Activated CD8-positive, alpha-beta memory T cell treated with anti-CD3 and anti-CD28 coated beads for 48 hours (primary cell): ENCODE measurements at regions not wholly inside any gene's neighbourhood (a gene's known extent, or its start where the extent isn't known, plus 50 kb on each side); places are given as distances from the start of the nearest gene placed in this dataset.

Experiments
- DNase-seq, 3 experiments: peaks; one replicate each; pipeline ENCODE4 v3.0.0-alpha.2; 2020; ENCODE audit warnings: low read depth in 2 of 3, low spot score in 2 of 3

DNA sequence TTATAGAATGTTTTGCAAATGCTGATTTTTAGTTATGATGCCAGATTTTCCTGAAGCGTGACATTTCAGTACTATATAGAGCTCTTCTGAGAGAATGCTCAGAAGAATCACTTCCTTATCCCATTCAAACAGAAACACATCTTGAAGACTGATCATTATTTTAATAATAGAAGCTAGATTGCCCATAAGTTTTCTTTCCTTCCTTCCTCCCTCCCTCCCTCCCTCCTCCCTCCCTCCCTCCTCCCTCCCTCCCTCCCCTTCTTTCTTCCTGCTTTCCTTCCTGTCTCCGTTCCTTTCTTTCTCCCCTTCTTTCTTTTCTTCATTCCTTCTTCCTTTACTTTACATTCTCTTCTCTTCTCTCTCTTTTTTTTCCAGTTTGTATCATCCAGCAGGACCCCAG is 767.4 kb downstream of the IRX1 start:
- no peak for DNase-seq

DNA sequence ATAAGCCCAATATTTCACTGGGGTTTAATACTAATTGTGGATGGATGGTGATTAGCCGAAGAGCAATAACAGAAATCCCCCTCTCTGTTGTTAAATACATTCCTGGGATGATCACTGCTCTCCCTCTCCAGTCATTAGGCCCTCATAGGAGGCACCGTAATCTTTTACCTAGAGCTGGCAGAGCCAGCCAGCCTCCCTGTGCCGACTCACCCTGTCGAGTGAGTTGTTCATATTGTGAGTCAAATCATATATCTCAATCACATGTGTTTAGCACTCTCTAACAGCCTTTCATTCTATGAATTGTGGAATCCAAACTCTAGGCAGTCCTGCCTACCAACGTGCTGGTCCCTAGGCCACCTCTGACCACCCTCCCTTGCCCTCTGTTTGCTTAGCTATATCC is 771.0 kb downstream of the IRX1 start:
- DNase-seq: no peak

DNA sequence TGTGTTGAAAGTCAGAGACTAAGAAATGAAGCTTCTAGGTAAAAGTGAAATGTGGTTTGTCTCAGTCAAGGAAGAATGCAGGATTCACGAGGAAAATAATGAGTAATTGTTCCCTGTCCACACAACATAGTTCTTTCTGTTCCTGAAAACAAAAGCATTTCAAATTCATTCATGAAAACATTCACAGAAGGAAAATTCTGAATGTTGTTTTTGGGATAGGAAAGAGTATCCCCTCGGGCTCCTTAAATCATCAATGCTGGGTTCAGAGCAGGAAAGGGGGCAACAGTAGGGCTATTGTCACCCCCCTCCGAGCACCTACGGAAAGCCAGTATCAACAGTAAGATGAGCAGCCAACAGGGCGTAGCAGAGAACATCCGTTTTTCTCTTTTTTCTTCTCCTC is 769.9 kb upstream of the ADAMTS16 start:
- DNase-seq: no peak

DNA sequence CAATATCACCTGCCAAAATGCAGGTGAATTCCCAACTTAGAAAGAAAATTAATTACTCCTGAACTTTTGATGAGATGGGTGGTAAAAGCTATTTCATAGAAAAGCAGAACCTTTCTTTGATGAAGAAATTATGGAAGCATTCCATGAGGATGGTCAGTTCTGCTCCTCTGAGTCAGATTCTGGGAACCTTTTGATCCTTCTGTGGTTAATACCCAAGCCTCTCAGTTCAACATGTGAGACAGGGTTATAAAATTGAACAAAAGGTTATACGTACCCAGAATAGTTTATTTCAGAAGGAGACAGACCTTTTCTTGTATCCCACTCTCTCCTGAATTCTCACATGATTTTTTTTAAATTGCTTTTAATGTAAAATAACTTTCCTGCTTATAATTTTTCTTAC is 767.6 kb upstream of the ADAMTS16 start:
- no peak for DNase-seq

DNA sequence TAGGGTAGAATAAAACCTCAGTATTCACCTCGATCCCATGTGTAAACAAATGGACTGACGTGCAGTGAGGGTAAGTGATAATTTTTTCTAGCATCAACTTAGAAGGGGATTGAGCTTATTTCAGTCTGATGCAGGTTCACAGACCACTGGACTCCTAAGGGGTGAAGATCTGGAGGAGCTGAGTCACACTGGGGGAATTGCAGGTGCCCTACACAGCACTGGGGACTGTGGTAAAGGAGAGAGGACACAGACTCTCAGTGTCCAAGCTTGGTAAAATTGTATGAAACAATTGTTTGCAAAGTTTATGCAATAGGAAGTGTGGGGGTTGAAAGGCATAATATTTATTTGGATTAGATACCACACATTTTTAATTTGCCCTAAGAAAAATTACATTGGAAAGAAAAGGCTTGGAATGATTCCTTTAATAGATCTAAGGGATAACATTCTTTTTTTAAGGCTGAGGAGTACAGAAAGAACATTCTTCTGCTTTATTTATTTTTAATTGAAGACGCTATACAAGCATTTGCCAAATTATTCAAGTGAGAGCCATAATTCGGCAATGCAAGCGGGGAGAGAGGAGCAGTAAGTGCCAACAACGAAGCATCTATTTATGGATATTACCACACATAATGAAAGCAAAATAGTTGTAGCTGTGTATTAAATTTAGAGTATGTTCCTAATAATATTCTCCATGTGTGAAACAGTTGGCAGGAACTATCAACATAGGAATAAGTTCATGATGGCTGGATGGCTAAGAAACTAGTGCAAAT is 766.9 kb upstream of the ADAMTS16 start:
- DNase-seq: no peak

DNA sequence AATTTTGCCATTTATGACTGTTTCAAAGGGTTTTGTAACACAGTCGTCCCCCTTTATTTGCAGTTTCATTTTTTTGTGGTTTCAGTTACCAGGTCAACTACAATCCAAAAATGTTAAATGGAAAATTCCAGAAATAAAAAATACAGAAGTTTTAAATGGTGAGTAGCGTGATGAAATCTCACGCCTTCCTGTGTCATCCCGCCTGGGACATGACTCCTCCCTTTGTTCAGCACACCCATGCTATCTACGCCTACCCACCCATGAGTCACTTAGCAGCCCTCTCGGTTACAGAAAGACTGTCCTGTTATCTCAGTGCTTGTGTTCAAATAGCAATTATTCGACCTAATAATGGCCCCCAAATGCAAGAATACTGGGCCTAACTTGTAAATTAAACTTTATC is 765.3 kb upstream of the ADAMTS16 start:
- no peak for DNase-seq

DNA sequence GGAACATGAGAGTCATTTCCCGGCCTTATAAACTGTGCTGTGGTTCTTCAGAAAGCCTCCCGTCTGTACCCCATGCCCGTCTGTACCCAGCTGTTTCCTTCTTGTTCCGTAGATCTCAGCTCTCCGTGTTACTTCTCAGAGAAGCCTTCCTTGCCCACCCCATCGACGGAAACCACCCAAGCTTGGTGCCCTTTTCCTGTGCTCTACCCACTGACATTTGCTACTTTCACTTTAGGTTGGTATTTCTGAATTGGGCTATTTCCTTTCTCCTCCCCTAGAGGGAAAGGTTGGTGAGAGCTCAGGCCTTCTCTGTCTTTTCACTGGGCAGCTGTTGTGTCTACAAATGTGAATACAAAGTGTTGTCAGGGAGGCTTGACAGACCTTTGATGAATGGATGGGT is 764.5 kb upstream of the ADAMTS16 start:
- DNase-seq: no peak

DNA sequence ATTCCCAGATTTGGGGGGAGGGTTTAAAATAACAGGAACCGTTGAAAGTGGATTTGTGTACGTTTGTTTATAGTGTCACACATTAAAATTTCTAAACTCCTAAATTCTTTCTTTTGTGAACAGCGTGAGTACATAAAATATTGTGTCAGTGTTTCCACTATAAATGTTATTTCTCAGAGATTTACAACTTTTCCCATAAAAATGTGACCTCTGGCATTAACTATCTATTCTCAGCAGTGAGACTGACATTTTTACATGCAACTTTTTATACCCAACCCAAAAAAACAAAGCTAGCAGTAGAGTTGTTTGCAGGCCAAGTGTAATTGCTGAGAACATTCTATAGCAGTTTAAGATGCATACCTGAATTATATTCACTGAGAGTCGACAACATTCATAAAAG is 757.0 kb upstream of the ADAMTS16 start:
- DNase-seq: no peak

DNA sequence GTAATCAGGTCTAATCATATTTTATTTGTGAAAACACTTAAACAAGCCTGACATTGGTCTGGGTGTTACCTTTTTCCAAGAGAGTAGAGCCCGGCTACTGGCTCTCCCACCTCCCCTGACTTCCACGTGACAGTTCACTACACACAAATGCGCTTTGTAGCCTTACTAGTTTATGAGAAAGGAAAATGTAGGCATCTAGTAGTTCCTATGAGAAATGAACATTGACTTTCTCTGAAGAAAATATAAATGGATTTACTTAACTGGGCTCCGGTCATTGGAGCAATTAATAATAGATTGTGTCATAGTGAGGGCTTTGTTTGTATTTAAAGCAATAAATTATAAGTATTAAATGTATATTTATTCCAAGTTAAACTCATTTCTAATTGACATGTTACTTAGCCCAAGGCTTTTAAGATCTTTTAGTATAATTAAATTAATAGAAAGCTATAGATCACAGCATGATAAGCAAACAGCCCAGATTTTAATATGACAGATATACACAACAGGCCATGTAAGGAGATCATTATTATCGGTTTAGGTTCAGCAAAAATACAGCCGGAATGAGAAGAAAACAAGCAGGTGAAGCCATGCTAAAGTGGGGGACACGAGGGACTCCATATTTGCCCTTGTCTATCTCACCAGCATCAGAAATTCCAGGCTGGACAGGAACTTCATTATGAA is 756.5 kb upstream of the ADAMTS16 start:
- no peak for DNase-seq

DNA sequence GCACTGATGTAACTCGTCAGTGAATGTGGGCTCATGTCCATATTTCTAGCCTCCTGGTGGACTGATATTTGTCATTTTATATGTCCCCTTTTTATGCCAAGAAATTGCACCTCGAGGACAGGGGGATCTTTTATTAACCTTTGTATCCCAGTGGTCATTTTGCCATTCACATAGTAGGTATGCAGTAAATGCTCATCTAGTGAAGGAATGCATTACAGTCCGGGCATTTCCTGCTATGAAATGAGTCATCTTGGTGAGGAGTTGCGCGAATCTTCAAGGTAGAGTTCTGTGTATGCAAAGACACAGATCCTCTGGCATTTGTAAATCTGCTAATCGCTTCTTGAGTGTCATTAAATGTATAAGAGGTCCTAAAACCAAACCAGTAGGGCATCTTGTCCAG is 755.5 kb upstream of the ADAMTS16 start:
- no peak for DNase-seq

DNA sequence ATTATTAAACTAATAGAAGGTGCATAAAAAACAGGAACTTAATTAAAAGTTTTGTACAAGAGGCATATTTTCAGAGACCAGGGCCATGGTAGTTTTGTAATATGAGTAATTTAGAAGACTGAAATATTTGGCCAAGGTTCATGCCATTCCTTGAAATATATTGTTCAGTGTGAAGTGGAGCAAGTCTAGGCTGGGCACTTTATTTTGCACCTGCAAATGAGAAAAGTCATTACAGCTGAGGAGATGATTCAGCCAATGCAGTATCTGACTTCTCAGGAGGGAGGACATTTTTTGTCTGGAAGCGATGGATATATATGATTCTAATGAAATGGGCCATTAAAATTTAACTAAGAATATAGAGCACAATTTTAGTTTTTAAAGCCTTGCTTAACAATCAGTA is 754.0 kb upstream of the ADAMTS16 start:
- no peak for DNase-seq

DNA sequence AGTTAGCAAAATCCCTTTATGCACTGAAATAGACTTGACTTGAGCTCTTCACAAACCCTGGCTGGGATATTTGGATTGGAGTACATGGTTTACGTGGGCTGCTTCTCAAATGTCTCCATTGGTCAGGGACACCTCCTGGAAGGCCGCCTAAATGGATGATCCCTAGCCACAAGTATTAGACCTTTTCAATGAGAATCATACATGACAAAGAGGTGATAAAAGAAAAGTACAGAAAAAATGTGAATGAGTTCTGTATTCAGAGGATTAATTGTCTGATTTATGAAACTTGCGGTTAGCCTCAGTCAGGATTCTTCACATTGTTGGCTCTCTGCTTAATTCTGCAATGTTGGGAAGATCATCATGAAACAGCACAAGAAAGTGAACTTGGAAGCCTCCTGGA is 752.8 kb upstream of the ADAMTS16 start:
- DNase-seq: no peak

DNA sequence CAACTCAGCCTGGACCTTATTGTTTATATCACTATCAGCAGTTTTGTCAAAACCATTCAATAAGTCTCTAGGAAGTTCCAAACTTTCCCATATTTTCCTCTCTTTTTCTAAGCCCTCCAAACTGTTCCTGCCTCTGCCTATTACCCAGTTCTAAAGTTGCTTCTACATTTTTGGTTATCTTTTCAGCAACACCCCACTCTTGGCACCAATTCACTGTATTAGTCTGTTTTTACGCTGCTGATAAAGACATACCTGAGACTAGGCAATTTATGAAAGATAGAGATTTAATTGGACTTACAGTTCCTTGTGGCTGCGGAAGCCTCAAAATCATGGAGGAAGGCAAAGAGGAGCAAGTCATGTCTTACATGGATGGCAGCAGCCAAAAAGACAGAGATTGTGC is 744.4 kb upstream of the ADAMTS16 start:
- DNase-seq: no peak

DNA sequence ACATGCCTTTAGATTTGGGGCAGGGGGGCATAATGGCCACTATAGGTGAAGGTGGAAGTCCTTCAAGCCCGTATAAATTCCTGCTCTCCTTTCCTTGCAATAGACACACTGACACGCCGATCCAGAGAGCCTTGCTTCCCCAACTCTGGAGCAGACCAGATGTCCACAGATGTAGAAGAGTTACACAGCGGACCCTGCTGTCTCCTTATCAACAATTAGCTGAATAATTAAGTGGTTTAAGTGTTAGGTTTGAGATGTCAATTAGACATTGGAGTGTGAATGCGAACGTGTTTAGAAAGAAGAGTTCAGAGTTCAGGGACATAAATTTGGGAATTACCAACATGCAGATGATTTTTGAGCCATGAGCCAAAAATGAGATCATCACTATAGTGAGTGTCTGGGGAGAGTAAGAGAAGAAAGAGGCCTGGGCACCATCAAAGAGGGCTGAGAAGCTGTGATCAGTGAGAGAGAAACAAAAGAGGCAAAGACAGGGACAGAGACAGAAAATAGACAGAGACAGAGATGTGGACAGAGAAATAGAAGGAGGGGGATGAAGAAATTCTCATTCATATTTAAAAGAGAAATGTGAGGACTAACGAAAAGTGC is 734.4 kb upstream of the ADAMTS16 start:
- no peak for DNase-seq

DNA sequence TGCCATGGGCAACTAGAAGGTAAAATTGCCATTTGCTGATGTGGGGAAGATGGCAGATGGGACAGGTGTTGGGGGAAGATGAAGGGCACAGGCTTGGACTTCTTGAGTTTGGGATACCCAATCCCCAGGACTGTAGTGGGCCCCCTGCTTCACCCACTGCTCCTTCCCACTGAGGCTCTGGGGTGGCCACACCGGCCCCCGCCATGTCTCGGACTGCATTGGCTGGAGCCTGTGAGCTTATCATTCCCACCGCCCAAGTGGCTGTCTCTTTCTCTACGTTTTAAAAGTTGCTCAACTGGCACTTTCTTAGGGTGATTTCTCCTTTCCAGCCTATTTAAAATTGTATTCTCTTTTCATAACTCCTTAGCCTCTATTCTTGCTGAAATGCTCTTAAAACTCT is 730.0 kb upstream of the ADAMTS16 start:
- DNase-seq: no peak

DNA sequence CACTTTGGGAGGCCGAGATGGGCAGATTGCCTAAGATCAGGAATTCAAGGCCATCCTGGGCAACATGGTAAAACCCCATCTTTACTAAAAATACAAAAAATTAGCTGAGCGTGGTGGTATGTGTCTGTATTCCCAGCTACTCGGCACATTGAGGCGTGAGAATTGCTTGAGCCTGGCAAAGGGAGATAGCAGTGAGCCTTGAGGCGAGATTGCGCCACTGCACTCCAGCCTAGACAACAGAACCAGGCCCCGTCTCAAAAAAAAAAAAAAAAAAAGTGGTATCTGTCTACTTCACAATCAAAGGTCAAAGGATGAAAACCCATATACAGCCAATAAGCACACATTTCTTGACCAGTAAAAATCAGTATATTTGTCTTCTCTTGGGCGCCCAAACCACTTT is 728.5 kb upstream of the ADAMTS16 start:
- DNase-seq: no peak

DNA sequence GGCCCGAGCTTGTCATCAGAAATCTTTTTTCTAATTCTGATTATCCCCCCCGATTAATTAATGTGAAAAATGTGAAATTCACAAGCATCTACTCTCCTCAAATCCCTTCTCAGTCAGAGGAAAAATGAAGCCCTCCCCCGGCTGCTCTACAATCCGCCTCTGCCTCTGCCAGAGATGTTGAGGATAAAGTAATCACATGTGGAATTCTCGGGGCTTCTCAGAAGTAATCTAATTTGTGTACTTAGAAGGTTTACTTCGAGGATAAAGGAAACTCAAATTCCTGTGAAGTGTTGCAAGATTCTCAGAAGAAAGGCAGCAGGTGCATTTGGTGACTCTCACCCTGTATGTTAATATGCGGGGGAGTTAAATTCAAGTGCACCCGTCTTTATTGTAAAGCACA is 726.1 kb upstream of the ADAMTS16 start:
- DNase-seq: no peak

DNA sequence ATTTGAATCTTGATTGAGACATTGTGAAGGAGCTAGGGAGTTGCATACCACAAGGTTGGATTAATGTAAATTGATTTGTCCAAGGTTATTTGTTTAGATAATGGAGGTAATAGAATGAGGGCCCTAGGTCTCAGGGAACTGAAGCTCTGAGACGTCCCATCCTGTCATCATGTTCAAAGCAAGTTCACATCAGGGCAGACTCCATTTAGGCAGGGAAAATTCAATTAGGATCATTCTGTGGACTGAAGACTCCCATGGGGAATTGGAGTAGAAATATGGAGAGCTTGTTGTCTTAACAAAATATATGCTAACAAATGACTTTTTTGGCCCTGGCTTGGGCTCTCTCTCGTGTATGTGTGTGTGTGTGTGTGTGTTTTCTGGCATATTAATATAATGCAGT is 722.0 kb upstream of the ADAMTS16 start:
- no peak for DNase-seq

DNA sequence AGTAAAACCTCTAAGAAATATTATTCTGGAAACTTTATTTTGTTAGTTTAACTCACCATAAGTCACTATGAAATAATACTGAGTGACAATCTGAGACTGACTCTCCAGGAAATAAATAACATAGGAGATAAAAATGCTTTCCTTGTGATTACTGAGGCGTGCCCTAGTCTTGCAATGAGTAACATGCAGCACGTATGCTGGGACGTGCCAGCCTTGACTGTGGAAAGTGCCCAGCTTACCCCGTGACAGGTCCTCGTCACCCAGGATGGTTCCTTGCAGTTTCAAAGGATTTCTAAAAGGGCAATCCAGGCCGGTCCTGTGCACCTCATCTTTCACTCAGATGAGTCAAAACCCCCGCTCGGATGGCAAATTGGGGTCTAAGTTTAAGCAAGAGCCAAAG is 720.8 kb upstream of the ADAMTS16 start:
- DNase-seq: no peak

DNA sequence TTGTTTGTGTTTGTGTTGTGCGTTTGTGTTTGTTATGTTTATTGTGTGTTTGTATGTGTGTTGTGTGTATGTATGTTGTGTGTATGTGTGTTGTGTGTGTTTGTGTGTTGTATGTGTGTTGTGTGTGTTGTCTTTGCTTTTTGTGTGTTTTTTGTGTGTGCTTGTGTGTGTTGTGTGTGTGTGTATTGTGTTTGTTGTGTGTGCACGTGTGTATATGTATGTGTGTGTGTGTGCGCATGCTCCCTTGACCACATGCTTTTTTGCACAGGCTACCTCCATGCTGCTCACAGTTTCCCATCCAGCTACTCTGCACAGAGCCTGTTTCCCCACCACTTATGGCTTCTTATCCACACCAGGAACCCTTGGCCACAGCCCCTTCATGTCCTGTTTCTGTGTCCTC is 720.0 kb upstream of the ADAMTS16 start:
- no peak for DNase-seq

DNA sequence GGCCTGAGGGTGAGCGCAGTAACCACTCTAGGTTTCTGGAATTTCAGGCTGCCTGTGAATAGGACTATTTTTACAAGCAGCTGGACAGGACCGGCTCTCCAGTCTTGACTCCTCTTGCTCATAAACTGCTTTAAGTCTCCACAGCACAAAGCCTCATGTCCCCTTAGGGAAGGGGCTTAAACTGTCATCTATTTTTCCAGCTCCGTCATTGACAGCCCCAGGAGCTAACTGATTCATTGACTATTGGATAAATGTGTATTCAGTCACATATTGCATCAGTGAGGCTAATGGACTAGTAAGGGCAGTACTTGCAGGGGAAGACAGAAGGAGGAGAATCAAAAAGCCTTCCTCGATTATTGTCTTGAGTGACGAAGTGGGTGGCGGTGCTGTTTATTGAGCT is 719.4 kb upstream of the ADAMTS16 start:
- DNase-seq: no peak

DNA sequence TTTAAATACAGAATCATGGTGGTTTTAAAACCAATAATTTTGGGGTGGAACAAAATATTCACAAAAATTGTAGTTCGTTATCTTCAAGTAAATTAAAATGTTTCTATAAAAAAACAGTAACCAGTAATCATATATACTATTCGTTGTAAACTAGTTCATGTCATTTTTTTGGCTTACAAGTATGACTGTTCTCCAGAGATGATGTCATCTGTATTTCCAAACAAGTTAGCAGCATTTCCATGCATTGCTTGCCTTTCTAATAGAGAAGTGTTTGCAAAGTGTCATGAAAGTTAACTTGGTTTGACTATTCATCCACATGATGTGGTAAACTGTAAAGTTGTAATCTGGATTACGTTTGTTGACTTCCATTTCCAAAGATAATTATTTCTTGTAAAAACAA is 717.9 kb upstream of the ADAMTS16 start:
- no peak for DNase-seq

DNA sequence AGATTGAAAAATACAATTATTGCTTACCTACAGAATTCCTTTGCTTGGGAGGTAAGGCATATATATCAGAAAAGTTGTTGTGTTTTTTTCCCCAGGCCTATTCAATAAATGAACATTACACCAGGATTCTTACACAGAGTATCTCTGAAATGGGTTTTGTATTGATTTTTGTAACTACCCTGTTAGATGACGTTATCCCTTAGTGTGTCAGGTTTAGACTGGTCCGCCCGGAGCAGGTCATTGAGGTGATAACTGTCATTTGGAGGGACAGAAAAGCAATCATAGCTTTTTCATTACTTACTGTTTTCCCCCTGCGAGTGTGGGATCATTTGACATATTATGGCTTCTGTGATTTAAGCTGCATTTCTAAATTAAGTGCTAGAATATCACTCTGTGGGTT is 715.2 kb upstream of the ADAMTS16 start:
- no peak for DNase-seq
